Endothelial cell of umbilical vein (primary cell): ENCODE measurements at regions not wholly inside any gene's neighbourhood (a gene's known extent, or its start where the extent isn't known, plus 50 kb on each side); places are given as distances from the start of the nearest gene placed in this dataset.

Experiments used
- CTCF ChIP-seq, 2 donors: IDR thresholded peaks; 1 replicate in 1 of 2; 2 replicates in 1 of 2; pipeline ENCODE4 v1.5.1; 2011; ENCODE audit warnings: low read length in 2 of 2, mild to moderate bottlenecking in 2 of 2, moderate library complexity in 2 of 2, control low read depth in 1 of 2, inconsistent platforms in 1 of 2, low read depth in 1 of 2; ENCODE audit not compliant: insufficient read depth in 1 of 2; ENCODE audit errors: extremely low read depth in 1 of 2
- JUN ChIP-seq: IDR thresholded peaks from 2 replicates; pipeline ENCODE4 v1.6.1; 2011; ENCODE audit warnings: borderline replicate concordance, low read depth; ENCODE audit not compliant: insufficient read length, insufficient read depth
- POLR2A ChIP-seq: IDR thresholded peaks from 2 replicates; pipeline ENCODE4 v1.6.1; 2012; ENCODE audit warnings: low read depth, mild to moderate bottlenecking, control low read depth, low read length

GRCh38 chr4:115430024-115430423, 316.6 kb upstream of the NDST4 start:
- TF ChIP-seq CTCF (IDR thresholded peaks at IDR 0.05; ENCODE audit: extremely low read depth in 1 of 2, insufficient read depth in 1 of 2, low read depth in 1 of 2, low read length in 2 of 2) (no peak), JUN (no peak), POLR2A (no peak)
